Esophagus squamous epithelium (tissue), 4 donors: ENCODE measurements at regions not wholly inside any gene's neighbourhood (a gene's known extent, or its start where the extent isn't known, plus 50 kb on each side); places are given as distances from the start of the nearest gene placed in this dataset.

ENCODE experiments used
- POLR2A ChIP-seq, 4 donors: fragments of 450-650 bp; IDR thresholded peaks; one replicate each; pipeline ENCODE4 v1.6.1; 2017; ENCODE audit warnings: antibody characterized with exemption in 4 of 4, mild to moderate bottlenecking in 4 of 4, moderate library complexity in 3 of 4
- TF ChIP-seq, protein P1 (sequence below), 6 experiments: fragments of 450-650 bp in 4 of 6; fragments of 200-600 bp in 2 of 6; sonication (generic) in 2 of 6; IDR thresholded peaks; one replicate each; pipeline ENCODE4 v1.5.1; 2016 to 2019; ENCODE audit warnings: antibody characterized with exemption in 6 of 6, mild to moderate bottlenecking in 4 of 6, moderate library complexity in 4 of 6

DNA sequence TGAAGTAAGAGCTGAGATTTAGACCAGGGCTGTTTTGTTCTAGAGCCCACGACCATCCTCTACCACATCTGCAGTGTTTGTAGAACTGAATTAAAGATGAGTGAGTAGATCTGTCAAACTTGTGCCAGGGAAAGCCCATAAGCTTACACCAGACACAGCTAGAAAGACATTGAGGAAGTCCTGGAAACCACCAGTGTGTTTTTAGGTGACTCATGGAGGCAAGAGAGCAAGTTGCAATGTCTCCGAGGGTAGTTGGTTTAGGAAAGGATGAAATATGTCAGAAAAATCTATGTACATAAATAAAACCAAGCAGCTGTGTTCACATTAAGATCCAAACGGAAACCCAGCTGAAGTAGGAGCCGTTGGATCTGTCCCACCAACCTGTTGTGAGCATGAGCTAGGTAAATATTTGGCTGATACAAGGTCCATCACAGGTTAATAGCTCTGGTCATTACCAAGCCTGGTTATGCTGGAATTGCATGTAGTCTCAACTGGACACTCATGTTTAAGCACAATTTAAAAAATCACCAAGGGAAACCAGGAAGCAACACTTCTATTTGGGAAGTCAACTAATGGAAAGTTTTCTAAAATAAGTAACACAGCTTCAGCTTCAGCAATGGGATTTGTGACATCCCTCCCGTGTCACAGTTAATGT is 49.9 kb upstream of the PLEKHG3 start:
- TF ChIP-seq, protein P1, sequence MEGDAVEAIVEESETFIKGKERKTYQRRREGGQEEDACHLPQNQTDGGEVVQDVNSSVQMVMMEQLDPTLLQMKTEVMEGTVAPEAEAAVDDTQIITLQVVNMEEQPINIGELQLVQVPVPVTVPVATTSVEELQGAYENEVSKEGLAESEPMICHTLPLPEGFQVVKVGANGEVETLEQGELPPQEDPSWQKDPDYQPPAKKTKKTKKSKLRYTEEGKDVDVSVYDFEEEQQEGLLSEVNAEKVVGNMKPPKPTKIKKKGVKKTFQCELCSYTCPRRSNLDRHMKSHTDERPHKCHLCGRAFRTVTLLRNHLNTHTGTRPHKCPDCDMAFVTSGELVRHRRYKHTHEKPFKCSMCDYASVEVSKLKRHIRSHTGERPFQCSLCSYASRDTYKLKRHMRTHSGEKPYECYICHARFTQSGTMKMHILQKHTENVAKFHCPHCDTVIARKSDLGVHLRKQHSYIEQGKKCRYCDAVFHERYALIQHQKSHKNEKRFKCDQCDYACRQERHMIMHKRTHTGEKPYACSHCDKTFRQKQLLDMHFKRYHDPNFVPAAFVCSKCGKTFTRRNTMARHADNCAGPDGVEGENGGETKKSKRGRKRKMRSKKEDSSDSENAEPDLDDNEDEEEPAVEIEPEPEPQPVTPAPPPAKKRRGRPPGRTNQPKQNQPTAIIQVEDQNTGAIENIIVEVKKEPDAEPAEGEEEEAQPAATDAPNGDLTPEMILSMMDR (IDR thresholded peaks at IDR 0.05): no peak
- TF ChIP-seq POLR2A (IDR thresholded peaks at IDR 0.05): no peak
